Neural cell (in vitro differentiated cells): ENCODE measurements at regions not wholly inside any gene's neighbourhood (a gene's known extent, or its start where the extent isn't known, plus 50 kb on each side); places are given as distances from the start of the nearest gene placed in this dataset.

Experiments
- H2AFZ ChIP-seq: fragments of 200-600, 300-800 bp; sonication (generic), shearing (Covaris generic); 2 replicates; pipeline ENCODE4 v1.6.0; 2014; ENCODE audit warnings: low read depth, mild to moderate bottlenecking, antibody characterized with exemption, low read length, moderate library complexity
- H3F3A ChIP-seq: fragments of 200-600 bp; shearing (Covaris generic); 2 replicates; pipeline ENCODE4 v1.6.1; 2016; ENCODE audit warnings: mild to moderate bottlenecking, moderate library complexity, mixed read lengths, antibody characterized with exemption, low read length; ENCODE audit not compliant: insufficient read depth, poor library complexity, severe bottlenecking
- H3K27ac ChIP-seq: fragments of 200-600, 300-800 bp; sonication (generic), shearing (Covaris generic); 2 replicates; pipeline ENCODE4 v1.5.1; 2014; ENCODE audit warnings: mild to moderate bottlenecking, low read length, moderate library complexity
- H3K27me3 ChIP-seq: fragments of 300-800, 200-600 bp; sonication (generic), shearing (Covaris generic); 2 replicates; pipeline ENCODE4 v1.6.0; 2014; ENCODE audit warnings: mild to moderate bottlenecking, low read depth, low read length, moderate library complexity; ENCODE audit not compliant: insufficient read depth
- H3K36me3 ChIP-seq: fragments of 300-800, 200-600 bp; sonication (generic), shearing (Covaris generic); 2 replicates; pipeline ENCODE4 v1.5.1; 2014; ENCODE audit warnings: mild to moderate bottlenecking, antibody characterized with exemption, low read length, moderate library complexity; ENCODE audit not compliant: insufficient read depth
- H3K4me2 ChIP-seq: fragments of 300-800, 200-600 bp; sonication (generic), shearing (Covaris generic); 2 replicates; pipeline ENCODE4 v1.6.0; 2014; ENCODE audit warnings: mild to moderate bottlenecking, low read length
- H3K4me3 ChIP-seq: fragments of 300-800, 200-600 bp; sonication (generic), shearing (Covaris generic); 2 replicates; pipeline ENCODE4 v1.5.1; 2014; ENCODE audit warnings: mild to moderate bottlenecking, low read length, moderate library complexity
- H3K79me2 ChIP-seq: fragments of 200-600 bp; shearing (Covaris generic); replicated peaks from 2 replicates; pipeline ENCODE4 v1.6.0; 2014; ENCODE audit warnings: mild to moderate bottlenecking, low read length, moderate library complexity; ENCODE audit not compliant: insufficient read depth
- H3K9ac ChIP-seq: fragments of 300-800, 200-600 bp; sonication (generic), shearing (Covaris generic); 2 replicates; pipeline ENCODE4 v1.6.1; 2016; ENCODE audit warnings: mild to moderate bottlenecking, low read length, mixed read lengths
- H3K9me2 ChIP-seq: fragments of 200-600 bp; shearing (Covaris generic); 2 replicates; pipeline ENCODE4 v1.6.1; 2016; ENCODE audit warnings: mild to moderate bottlenecking, low read length, mixed read lengths; ENCODE audit not compliant: insufficient read depth
- H3K9me3 ChIP-seq: fragments of 200-600, 300-800 bp; sonication (generic), shearing (Covaris generic); 2 replicates; pipeline ENCODE4 v1.6.1; 2016; ENCODE audit warnings: mild to moderate bottlenecking, mixed run types, low read length, moderate library complexity, mixed read lengths
- H4K20me1 ChIP-seq: fragments of 200-600 bp; shearing (Covaris generic); 2 replicates; pipeline ENCODE4 v1.6.1; 2016; ENCODE audit warnings: mild to moderate bottlenecking, mixed run types; ENCODE audit not compliant: insufficient read depth
- CTCF ChIP-seq: fragments of 450-650 bp; IDR thresholded peaks from 2 replicates; pipeline ENCODE4 v1.5.1; 2014; ENCODE audit warnings: antibody characterized with exemption, mild to moderate bottlenecking, moderate library complexity; ENCODE audit not compliant: poor library complexity, severe bottlenecking
- EP300 ChIP-seq: fragments of 450-650 bp; conservative IDR thresholded peaks from 2 replicates; pipeline ENCODE4 v1.6.1; 2014; ENCODE audit warnings: antibody characterized with exemption, mild to moderate bottlenecking, moderate library complexity; ENCODE audit not compliant: poor library complexity, severe bottlenecking
- EZH2 ChIP-seq: fragments of 200-600, 300-800 bp; shearing (Covaris generic), sonication (generic); IDR thresholded peaks from 2 replicates; pipeline ENCODE4 v1.6.1; 2014; ENCODE audit warnings: antibody characterized with exemption, low read length, borderline replicate concordance, mild to moderate bottlenecking; ENCODE audit not compliant: insufficient read depth, poor library complexity, severe bottlenecking
- MXI1 ChIP-seq: fragments of 450-650 bp; conservative IDR thresholded peaks from 2 replicates; pipeline ENCODE4 v1.6.1; 2014; ENCODE audit warnings: antibody characterized with exemption, mild to moderate bottlenecking; ENCODE audit not compliant: poor library complexity, severe bottlenecking
- POLR2AphosphoS5 ChIP-seq: IDR thresholded peaks from 2 replicates; pipeline ENCODE4 v1.6.1; 2012
- RAD21 ChIP-seq: fragments of 450-650 bp; conservative IDR thresholded peaks from 2 replicates; pipeline ENCODE4 v1.6.1; 2014; ENCODE audit warnings: antibody characterized with exemption, mild to moderate bottlenecking, moderate library complexity
- REST ChIP-seq: IDR thresholded peaks from 2 replicates; pipeline ENCODE4 v1.6.1; 2012; ENCODE audit warnings: borderline replicate concordance
- SMC3 ChIP-seq: fragments of 450-650 bp; conservative IDR thresholded peaks from 2 replicates; pipeline ENCODE4 v1.6.1; 2014; ENCODE audit warnings: antibody characterized with exemption, mild to moderate bottlenecking, moderate library complexity; ENCODE audit not compliant: poor library complexity
- TAF1 ChIP-seq: IDR thresholded peaks from 2 replicates; pipeline ENCODE4 v1.6.1; 2012; ENCODE audit warnings: low read depth

GRCh38 chr21:32889596-32889995 is 118.0 kb upstream of the PAXBP1 start:
- no peaks in the 10 kb centered on the region for H3K9me3 ChIP-seq
- TF ChIP-seq EZH2 = no peak
- no peak for TF ChIP-seq CTCF
- TF ChIP-seq REST = no peak
- no peak for TF ChIP-seq RAD21
- no peak for TF ChIP-seq POLR2AphosphoS5
- no peak for TF ChIP-seq SMC3
- no peak for TF ChIP-seq TAF1
- TF ChIP-seq EP300 = no peak
- no peak overlapping the region for H2AFZ ChIP-seq
- no peaks in the 10 kb centered on the region for H3K79me2 ChIP-seq
- no peak overlapping the region for H3K9ac ChIP-seq
- H3K9me2 ChIP-seq = no peaks in the 10 kb centered on the region
- no peaks in the 10 kb centered on the region for H4K20me1 ChIP-seq
- H3K4me3 ChIP-seq = no peak overlapping the region
- no peaks in the 10 kb centered on the region for H3K36me3 ChIP-seq
- no peak overlapping the region for H3K4me2 ChIP-seq
- H3K27ac ChIP-seq = no peak overlapping the region
- no peaks in the 10 kb centered on the region for H3F3A ChIP-seq
- H3K27me3 ChIP-seq = no peaks in the 10 kb centered on the region

GRCh38 chr21:32894321-32894720 is 122.8 kb upstream of the PAXBP1 start:
- no peak overlapping the region for H3K4me2 ChIP-seq
- H3K9me3 ChIP-seq = no peaks in the 10 kb centered on the region
- no peaks in the 10 kb centered on the region for H3K79me2 ChIP-seq
- no peak overlapping the region for H3K4me3 ChIP-seq
- H4K20me1 ChIP-seq = no peaks in the 10 kb centered on the region
- H3K27me3 ChIP-seq = no peaks in the 10 kb centered on the region
- H3F3A ChIP-seq = no peaks in the 10 kb centered on the region
- H2AFZ ChIP-seq = no peak overlapping the region
- no peak overlapping the region for H3K9ac ChIP-seq
- no peaks in the 10 kb centered on the region for H3K9me2 ChIP-seq
- no peak for TF ChIP-seq REST
- no peak for TF ChIP-seq EZH2
- TF ChIP-seq MXI1 = no peak
- no peak for TF ChIP-seq SMC3
- TF ChIP-seq RAD21 = no peak
- no peak for TF ChIP-seq CTCF
- no peak for TF ChIP-seq TAF1
- no peak for TF ChIP-seq EP300
- no peak for TF ChIP-seq POLR2AphosphoS5
- no peaks in the 10 kb centered on the region for H3K36me3 ChIP-seq
- no peak overlapping the region for H3K27ac ChIP-seq
